HT1080 (cell line): ENCODE measurements at regions not wholly inside any gene's neighbourhood (a gene's known extent, or its start where the extent isn't known, plus 50 kb on each side); places are given as distances from the start of the nearest gene placed in this dataset.
"Not testable (repeated sequence)": the region's sequence is repeated elsewhere in the genome, so short reads cannot be mapped to it uniquely, and the experiment has no call there.

ENCODE experiments used
- DNase-seq: peaks from one replicate; pipeline ENCODE4 v3.0.0-alpha.2; 2015; ENCODE audit warnings: low read depth

DNA sequence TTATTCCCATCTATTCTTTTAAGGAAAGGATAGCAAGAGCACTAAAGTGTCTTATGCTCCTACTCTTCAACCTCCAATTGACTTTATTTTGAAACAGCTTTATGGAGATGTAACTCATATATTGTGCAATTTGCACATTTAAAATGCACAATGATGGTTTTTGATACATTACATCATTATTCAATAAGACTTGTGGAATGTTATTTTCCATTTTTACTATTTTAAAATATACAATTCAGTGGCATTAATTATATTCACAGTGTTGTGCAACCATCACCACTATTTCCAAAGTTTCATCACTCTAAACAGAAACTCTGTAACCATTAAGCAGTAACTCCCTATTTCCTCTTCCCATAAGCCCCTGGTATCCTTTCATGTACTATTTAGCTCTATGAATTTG lies 489.8 kb downstream of the NEBL start:
- no peak for DNase-seq

DNA sequence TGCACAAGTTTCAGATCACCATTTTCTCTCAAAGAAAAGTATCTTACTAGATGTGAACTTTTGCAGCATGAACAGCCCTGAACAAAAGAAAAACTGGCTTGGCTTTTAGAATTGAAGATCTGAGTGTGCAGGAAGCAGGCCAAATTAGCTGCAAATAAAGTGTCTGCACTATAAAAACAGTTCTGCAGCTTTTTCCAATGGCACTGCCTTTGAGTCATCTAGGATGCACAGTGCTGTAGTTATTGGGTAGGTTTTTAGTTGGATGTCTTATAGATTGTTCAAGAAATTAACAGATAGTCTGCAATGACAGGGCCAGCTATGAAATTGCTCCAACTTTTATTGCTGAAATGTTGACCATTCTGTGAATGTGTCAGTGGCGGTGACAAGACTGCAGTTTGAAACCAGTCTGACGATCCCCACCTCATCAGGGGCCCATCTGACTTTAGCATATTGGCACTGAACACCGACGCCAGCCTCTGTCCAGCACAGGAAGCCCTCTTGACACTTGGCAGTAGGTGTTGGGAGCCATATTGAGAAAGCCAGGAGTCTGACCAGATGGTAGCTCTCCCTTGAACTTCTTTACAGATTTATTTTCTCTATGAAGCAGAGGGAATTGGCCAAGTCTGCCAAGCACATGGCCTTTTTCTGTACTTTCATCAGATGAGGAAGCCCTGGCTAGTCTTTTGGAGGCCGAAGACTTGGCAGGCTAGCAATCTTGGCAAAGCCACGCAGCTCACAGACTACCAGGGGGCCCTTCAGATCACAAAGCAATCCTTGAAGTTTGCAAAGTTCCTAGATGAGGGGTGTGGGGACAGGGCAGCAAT lies 490.6 kb downstream of the NEBL start:
- DNase-seq: no peak

DNA sequence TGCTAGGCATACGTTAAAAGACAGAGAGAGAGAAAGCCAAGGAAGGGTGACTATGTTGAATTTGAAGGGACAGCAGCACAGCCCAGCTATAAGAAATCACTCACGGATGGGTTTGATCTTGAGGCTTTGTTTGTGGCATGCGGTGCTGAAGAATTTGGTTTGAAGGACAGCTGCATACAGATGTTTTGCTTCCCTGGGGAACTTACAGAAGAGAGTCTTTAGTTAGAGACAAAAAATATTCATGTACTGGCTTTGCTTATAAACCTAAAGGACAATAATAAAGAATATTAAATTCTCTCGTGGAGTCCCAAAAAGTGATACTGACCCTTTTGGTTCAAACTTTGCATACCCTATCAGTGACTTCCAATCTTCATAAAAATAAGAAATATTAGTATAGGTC lies 491.4 kb downstream of the NEBL start:
- no peak for DNase-seq

- no peak for DNase-seq
Observed at GRCh38 chr10:20405050-20405449, 492.1 kb downstream of the NEBL start.

DNA sequence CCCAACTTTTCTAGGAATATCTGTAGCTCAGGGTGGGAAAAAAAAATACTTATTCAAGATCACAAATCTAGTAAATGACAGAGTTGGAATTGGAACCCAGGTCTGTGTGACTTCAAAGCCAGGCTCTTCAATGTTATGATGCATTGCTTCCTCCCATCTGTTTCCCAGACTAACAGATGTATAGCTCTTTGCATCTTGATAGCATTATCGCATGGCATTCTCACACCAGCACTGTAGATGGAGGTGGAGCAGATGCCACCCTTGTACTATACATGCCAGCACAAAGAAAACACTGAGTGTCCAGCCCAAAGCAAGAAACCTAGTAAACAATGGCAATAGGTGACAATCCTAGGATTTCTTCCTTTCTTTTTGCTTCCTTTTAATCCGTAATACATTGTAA lies 497.3 kb downstream of the NEBL start:
- no peak for DNase-seq

GRCh38 chr10:20396701-20397100 lies 500.4 kb downstream of the NEBL start:
- DNase-seq: no peak

- no peak for DNase-seq
Observed at GRCh38 chr10:20396205-20396604, 500.9 kb downstream of the NEBL start.

DNA sequence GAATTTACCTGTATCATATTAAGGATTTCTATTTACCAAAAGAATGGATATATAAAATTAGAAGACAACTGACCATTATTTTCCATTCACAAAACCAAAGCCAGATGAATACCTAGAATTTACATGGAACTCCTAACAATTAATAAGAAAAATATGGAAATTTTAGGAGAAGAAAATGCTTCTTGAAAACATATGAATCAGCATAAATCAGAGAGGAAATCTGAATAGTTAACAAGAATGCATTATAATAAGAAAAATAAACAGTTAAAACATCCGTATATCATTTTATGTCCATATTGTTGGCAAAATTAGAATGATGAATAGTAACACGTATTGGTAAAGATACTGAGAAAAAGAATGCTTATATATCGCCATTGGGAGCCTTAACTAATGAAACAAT lies 505.5 kb downstream of the NEBL start:
- no peak for DNase-seq

- no peak for DNase-seq
Observed at GRCh38 chr10:20381761-20382160, 515.4 kb downstream of the NEBL start.

DNA sequence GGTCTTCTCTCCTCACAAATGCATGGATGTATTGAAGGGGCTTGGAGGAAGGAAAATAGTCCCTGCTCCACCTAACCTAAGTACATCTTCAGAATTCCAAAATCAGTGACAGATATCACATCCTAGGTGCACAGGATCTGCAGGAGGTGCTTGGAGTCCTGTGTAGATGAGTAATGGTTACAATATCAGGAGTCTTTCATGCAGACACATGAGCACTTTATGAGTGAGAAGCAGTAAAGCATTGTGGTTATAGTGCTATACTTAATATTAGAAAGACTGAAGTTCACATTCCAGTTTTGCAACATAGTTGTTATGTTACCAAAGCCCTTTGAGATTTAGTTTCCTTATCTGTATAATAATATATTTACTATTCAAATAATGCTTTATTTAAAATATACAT lies 516.7 kb downstream of the NEBL start:
- DNase-seq: no peak

- DNase-seq: no peak
Observed at GRCh38 chr10:20372748-20373147, 524.4 kb downstream of the NEBL start.

GRCh38 chr10:20370977-20371533 lies 526.1 kb downstream of the NEBL start:
- not testable (repeated sequence) for DNase-seq

DNA sequence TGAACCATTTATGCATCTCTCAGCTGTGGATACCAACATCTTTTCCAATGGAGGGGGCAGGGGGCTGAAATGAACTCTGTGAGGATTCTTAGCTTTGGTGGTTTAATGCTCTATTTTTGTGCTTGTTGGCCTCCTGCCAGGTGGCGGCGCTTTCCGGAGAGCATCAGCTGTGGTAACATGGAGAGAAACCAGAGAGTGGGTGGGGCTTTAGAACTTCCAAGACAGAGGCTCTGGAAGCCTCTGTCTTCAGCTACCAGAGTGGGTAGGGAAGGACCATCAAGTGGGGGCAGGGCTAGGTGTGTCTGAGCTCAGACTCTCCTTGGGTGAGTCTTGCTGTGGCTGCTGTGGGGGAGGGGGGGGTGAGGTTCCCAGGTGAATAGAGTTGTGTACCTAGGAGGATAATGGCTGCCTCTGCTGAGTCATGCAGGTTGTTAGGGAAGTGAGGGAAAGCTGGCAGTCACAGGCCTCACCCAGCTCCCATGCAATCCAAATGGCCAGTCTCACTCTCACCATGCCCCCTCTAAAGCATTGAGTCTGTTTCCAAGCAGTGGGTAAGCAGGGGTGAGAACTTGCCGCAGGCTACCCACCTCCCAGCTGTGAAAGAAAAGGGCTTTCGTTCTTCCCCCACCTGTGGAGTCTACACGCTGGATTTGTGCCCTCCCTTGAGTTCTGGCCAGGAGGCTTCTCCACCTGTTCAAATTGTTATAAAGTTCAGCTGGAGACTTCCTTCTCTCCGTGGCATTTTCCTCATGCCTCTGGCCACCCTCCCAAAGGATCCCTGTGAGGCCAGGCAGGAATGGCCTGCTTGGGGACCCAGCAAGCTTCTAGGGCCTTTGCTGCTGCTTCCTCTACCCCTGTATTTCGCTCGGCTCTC lies 527.0 kb downstream of the NEBL start:
- DNase-seq: no peak

DNA sequence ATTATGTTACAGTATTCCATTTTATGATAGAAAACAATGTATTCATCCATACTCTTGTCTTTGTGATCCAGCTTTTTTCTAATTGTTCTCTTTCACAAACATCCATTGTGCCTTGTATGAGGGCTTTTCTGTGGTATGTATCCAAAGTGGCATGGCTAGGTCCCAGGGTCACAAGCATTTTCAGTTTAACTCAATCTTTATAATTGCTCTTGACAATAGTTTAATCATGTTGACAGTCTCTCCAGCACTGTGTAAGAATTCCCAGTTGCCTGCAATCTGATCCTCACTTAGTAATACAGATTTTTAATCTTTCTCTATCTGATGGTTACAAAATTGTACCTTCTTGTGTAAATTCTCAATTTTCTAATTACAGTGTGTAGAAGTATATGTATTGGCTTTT lies 533.4 kb downstream of the NEBL start:
- no peak for DNase-seq

DNA sequence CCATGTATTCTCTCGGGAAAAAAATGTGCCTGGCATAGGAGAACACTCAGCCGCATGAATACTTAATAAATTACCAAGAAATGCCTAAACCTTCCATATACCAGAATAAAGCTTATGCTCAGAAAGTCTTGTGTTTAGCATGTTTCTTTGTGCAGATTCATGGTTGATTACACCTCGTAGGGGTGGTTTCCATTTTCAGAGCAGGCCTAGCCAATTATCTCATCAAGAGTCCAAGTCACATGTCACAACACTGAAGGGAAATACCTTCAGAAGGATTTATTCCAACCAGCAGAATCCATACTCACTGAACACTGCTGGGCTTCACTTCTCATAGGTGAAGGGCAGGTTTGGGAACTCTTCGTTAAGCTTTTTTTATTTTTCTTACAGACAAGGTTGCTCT lies 539.7 kb downstream of the PLXDC2 start:
- no peak for DNase-seq

- DNase-seq: no peak
Observed at GRCh38 chr10:20355011-20355410, 538.8 kb downstream of the PLXDC2 start.

DNA sequence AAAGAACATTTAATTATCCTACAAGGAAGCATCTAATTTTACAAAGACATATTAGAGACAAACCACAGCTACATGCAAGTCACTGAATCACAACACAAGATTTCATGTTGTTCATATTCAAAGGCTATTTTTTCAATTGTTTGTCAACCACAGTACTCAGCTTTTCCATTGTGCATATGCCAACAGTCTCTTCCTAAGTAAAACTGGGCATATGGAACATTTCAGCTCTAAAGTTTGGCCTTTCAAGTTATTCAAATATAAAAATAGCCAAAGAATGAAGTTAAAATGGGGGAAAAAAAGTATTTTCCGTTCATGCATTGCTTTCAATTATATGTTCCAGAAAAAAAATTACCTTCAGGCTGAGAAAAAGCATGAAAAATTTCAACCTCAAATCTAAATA lies 537.9 kb downstream of the PLXDC2 start:
- no peak for DNase-seq

DNA sequence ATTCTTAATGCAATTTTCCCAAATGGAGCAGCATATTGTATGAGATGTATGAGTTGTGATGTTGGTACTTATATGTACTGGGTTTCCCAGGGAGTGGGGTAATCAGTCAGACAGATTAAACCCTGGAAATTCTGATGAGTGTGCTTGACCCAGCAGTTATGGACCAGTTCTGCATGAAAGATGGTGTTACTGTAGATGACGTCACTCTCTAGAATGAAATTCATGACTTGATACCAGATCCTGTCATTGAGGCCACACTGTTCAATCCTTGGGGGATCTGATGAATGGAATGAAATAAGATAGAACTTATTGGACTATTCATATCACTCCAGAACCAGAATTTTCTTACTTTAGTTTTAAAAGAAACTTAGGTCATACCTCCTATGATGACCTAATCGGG lies 534.3 kb downstream of the PLXDC2 start:
- DNase-seq: no peak

DNA sequence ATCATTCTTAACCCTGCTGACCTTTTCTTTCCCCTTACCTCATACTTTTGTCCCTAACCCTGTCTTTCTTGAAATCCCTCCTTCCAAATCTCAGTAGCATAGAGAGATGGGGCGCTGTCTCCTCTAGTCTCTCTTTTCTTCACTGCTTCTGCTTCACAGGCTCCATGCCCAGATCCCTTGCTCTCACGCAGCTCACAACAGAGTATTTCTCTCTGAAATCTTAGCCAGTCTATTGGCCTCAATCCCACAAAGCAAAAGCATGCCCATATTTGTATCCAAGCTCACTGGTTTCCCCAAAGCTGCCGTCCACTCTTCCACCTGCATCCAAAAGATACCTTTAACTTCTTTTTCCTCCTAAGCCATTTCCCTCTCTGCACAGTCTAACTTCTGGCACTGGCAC lies 526.8 kb downstream of the PLXDC2 start:
- no peak for DNase-seq
